ENCODE measurements at regions not wholly inside any gene's neighbourhood (a gene's known extent, or its start where the extent isn't known, plus 50 kb on each side); places are given as distances from the start of the nearest gene placed in this dataset.

DNA sequence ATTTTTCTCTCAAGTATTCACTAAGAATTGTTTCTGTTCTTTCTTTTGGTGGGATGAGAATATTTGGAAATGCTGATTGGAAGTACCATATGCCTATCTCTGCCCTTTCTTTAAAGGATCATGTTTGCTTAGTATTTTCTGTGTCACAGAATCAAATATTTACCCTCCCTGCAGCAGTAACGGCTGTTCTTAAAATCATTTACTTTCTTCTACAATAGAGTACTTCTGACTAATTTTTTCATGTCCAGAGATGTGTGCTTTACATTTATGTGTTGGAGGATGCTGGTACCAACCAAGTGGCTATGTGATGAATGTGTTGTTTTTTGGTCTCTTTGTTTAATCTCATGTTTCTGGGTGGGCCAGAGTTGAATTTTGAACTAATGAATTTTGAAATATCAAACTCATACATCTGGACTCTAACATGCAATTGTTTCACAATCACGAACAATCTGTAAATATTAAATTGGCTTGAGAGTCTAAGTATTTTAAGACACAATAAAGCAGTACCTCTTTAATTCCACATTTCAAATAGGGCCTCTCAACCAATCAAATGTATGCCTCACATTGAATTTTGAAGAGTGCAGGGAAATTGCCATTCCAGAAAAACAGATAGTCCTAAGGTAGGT lies 59.4 kb upstream of the ARSJ start:
- intact Hi-C loops (cut with DNase I) = no loop called here
- Histone ChIP-seq H3K9ac (ENCODE audit: low read length in 3 of 3) (no peak overlapping the region), H3K4me1 (ENCODE audit: control insufficient read depth in 2 of 3, insufficient read depth in 2 of 3, low read depth in 1 of 3, low read length in 3 of 3) (no peaks in the 10 kb centered on the region), H3K9me3 (ENCODE audit: control insufficient read depth in 2 of 3, insufficient read depth in 1 of 3, low read length in 3 of 3) (no peaks in the 10 kb centered on the region), H3K36me3 (ENCODE audit: control insufficient read depth in 2 of 3, insufficient read depth in 3 of 3, low read length in 3 of 3) (no peaks in the 10 kb centered on the region), H3K27ac (ENCODE audit: low read depth in 2 of 2, low read length in 2 of 2) (no peak overlapping the region), H3K27me3 (ENCODE audit: control insufficient read depth, insufficient read depth, low read length) (no peaks in the 10 kb centered on the region), H3K4me3 (ENCODE audit: low read length in 3 of 3) (no peak overlapping the region)
- TF ChIP-seq CTCF (IDR thresholded peaks at IDR 0.05; ENCODE audit: borderline replicate concordance, extremely low read depth, insufficient read depth) = no peak
- no peak for DNase-seq
- FAIRE-seq = no peak

DNA sequence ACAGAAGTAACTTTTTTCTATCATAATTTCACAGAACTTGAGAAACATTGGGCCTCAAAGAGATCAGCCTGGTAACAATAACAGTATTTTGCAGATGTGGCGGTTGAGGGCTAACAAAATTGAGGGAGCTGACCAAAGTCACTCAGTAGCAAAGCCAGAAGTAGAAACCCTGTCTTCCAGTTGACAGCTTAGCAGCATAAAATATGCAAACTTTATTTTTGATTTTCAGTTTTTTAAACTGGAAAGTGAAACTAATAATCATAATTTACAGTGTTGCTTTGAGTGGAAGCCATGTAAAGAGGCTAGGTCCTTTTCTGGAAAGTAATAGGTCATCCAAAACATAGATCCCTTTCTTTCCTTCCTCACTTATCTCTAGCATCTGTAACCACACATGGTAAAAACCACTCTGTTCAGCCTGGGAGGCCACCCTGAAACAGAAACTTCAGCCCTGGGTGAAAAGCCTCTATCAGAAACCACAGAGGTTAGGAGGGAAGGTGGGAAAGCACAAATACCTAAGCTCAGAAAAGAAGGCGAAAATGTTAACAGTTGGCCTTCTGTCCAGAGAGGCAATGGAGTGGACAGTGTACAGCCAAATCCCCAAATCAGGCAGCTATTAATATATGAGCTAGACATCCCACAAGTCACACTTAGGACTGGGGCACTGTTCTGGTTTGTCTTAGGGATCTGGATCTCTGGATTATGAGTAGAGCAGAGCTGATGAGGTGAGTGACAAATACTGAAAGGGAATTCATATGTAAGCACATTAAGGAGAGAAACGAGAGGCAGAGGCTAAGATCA lies 61.1 kb upstream of the ARSJ start:
- Histone ChIP-seq H3K27ac (ENCODE audit: low read depth in 2 of 2, low read length in 2 of 2) (no peak overlapping the region), H3K9me3 (ENCODE audit: control insufficient read depth in 2 of 3, insufficient read depth in 1 of 3, low read length in 3 of 3) (no peaks in the 10 kb centered on the region), H3K4me3 (ENCODE audit: low read length in 3 of 3) (no peak overlapping the region), H3K27me3 (ENCODE audit: control insufficient read depth, insufficient read depth, low read length) (no peaks in the 10 kb centered on the region), H3K36me3 (ENCODE audit: control insufficient read depth in 2 of 3, insufficient read depth in 3 of 3, low read length in 3 of 3) (no peaks in the 10 kb centered on the region), H3K9ac (ENCODE audit: low read length in 3 of 3) (no peak overlapping the region), H3K4me1 (ENCODE audit: control insufficient read depth in 2 of 3, insufficient read depth in 2 of 3, low read depth in 1 of 3, low read length in 3 of 3) (no peaks in the 10 kb centered on the region)
- FAIRE-seq (no peak), DNase-seq (no peak)
- TF ChIP-seq CTCF (IDR thresholded peaks at IDR 0.05; ENCODE audit: borderline replicate concordance, extremely low read depth, insufficient read depth) = no peak
- intact Hi-C loops (cut with DNase I) = no loop called here

GRCh38 chr4:114041117-114041475 lies 61.6 kb upstream of the ARSJ start:
- H3K27me3 ChIP-seq (ENCODE audit: control insufficient read depth, insufficient read depth, low read length) = no peaks in the 10 kb centered on the region
- H3K4me3 ChIP-seq (ENCODE audit: low read length in 3 of 3) = no peak overlapping the region
- H3K36me3 ChIP-seq (ENCODE audit: control insufficient read depth in 2 of 3, insufficient read depth in 3 of 3, low read length in 3 of 3) = no peaks in the 10 kb centered on the region
- FAIRE-seq = no peak
- intact Hi-C loops (cut with DNase I) = no loop called here
- no peak overlapping the region for H3K27ac ChIP-seq (ENCODE audit: low read depth in 2 of 2, low read length in 2 of 2)
- no peaks in the 10 kb centered on the region for H3K9me3 ChIP-seq (ENCODE audit: control insufficient read depth in 2 of 3, insufficient read depth in 1 of 3, low read length in 3 of 3)
- DNase-seq = no peak
- no peak for TF ChIP-seq CTCF (IDR thresholded peaks at IDR 0.05; ENCODE audit: borderline replicate concordance, extremely low read depth, insufficient read depth)
- H3K4me1 ChIP-seq (ENCODE audit: control insufficient read depth in 2 of 3, insufficient read depth in 2 of 3, low read depth in 1 of 3, low read length in 3 of 3) = no peaks in the 10 kb centered on the region
- no peak overlapping the region for H3K9ac ChIP-seq (ENCODE audit: low read length in 3 of 3)
